ENCODE measurements at regions not wholly inside any gene's neighbourhood (a gene's known extent, or its start where the extent isn't known, plus 50 kb on each side); places are given as distances from the start of the nearest gene placed in this dataset.
A peak's percentile ranks its signal among the peaks of the same experiment; 100 is the strongest.

- TF ChIP-seq CTCF (IDR thresholded peaks at IDR 0.05), result no peak
- no peak overlapping the region for H3K4me3 ChIP-seq
- DNase-seq (ENCODE audit: low spot score), result peak; percentile 36
Observed at GRCh38 chr6:43968110-43968965, 158.9 kb downstream of the MRPL14 start.

GRCh38 chr6:43967719-43968091 is 159.5 kb downstream of the MRPL14 start:
- no peak for TF ChIP-seq CTCF (IDR thresholded peaks at IDR 0.05)

More at GRCh38 chr6:43968110-43968965, 158.9 kb downstream of the MRPL14 start:
- H3K27ac ChIP-seq, result no peak overlapping the region

GRCh38 chr6:43966853-43967718 is 160.2 kb downstream of the MRPL14 start:
- TF ChIP-seq CTCF (IDR thresholded peaks at IDR 0.05), result no peak
- Histone ChIP-seq H3K4me3 (no peak overlapping the region), H3K27ac (no peak overlapping the region)
- no peak for DNase-seq (ENCODE audit: low spot score)

More at GRCh38 chr6:43967719-43968091, 159.5 kb downstream of the MRPL14 start:
- no peak for DNase-seq (ENCODE audit: low spot score)
- H3K27ac ChIP-seq, result no peak overlapping the region
- no peak overlapping the region for H3K4me3 ChIP-seq

- Histone ChIP-seq H3K27ac (no peak overlapping the region), H3K4me3 (no peak overlapping the region)
- no peak for DNase-seq (ENCODE audit: low spot score)
- TF ChIP-seq CTCF (IDR thresholded peaks at IDR 0.05), result no peak
Observed at GRCh38 chr6:43966374-43966658, 160.9 kb downstream of the MRPL14 start.

- TF ChIP-seq CTCF (IDR thresholded peaks at IDR 0.05), result no peak
- no peak for DNase-seq (ENCODE audit: low spot score)
- Histone ChIP-seq H3K4me3 (no peak overlapping the region), H3K27ac (no peak overlapping the region)
Observed at GRCh38 chr6:43965628-43966373, 161.5 kb downstream of the MRPL14 start.

GRCh38 chr6:43964659-43965570 is 162.3 kb downstream of the MRPL14 start:
- TF ChIP-seq CTCF (IDR thresholded peaks at IDR 0.05), result no peak
- H3K27ac ChIP-seq, result no peak overlapping the region
- H3K4me3 ChIP-seq, result no peak overlapping the region
- peak; percentile 62 for DNase-seq (ENCODE audit: low spot score)

All from coronary artery (tissue), 2 donors.